ENCODE measurements at regions not wholly inside any gene's neighbourhood (a gene's known extent, or its start where the extent isn't known, plus 50 kb on each side); places are given as distances from the start of the nearest gene placed in this dataset.

GRCh38 chrX:5528057-5528456, 700.6 kb downstream of the NLGN4X start:
- no peak for TF ChIP-seq CTCF (IDR thresholded peaks at IDR 0.05)
- DNase-seq (ENCODE audit: low spot score) (no peak), ATAC-seq (ENCODE audit: low FRiP score) (no peak)

GRCh38 chrX:5526191-5526590, 702.5 kb downstream of the NLGN4X start:
- ATAC-seq (ENCODE audit: low FRiP score) (no peak), DNase-seq (ENCODE audit: low spot score) (no peak)
- no peak for TF ChIP-seq CTCF (IDR thresholded peaks at IDR 0.05)

GRCh38 chrX:5490786-5491563, 737.7 kb downstream of the NLGN4X start:
- no peak for TF ChIP-seq CTCF (IDR thresholded peaks at IDR 0.05)
- DNase-seq (ENCODE audit: low spot score) = no peak
- no peak for ATAC-seq (ENCODE audit: low FRiP score)

GRCh38 chrX:5474282-5474681, 754.4 kb downstream of the NLGN4X start:
- no peak for DNase-seq (ENCODE audit: low spot score)
- TF ChIP-seq CTCF (IDR thresholded peaks at IDR 0.05) = no peak
- no peak for ATAC-seq (ENCODE audit: low FRiP score)

GRCh38 chrX:5458300-5458842, 770.3 kb downstream of the NLGN4X start:
- ATAC-seq (ENCODE audit: low FRiP score) = no peak
- TF ChIP-seq CTCF (IDR thresholded peaks at IDR 0.05) = no peak
- DNase-seq (ENCODE audit: low spot score) = no peak

GRCh38 chrX:5449323-5449722, 779.3 kb downstream of the NLGN4X start:
- no peak for TF ChIP-seq CTCF (IDR thresholded peaks at IDR 0.05)
- ATAC-seq (ENCODE audit: low FRiP score) (no peak), DNase-seq (ENCODE audit: low spot score) (no peak)

GRCh38 chrX:5431823-5432222, 796.8 kb downstream of the NLGN4X start:
- TF ChIP-seq CTCF (IDR thresholded peaks at IDR 0.05) = no peak
- ATAC-seq (ENCODE audit: low FRiP score) (no peak), DNase-seq (ENCODE audit: low spot score) (no peak)
